MM.1S (cell line): ENCODE measurements at regions not wholly inside any gene's neighbourhood (a gene's known extent, or its start where the extent isn't known, plus 50 kb on each side); places are given as distances from the start of the nearest gene placed in this dataset.

ENCODE experiments used
- DNase-seq: peaks from one replicate; pipeline ENCODE4 v3.0.0-alpha.2; 2015
- H2AFZ ChIP-seq: fragments of 300-600 bp; sonication (generic); 2 replicates; pipeline ENCODE4 v1.6.0; 2016; ENCODE audit warnings: antibody characterized with exemption, low read length
- H3F3A ChIP-seq: fragments of 300-600 bp; sonication (generic); 2 replicates; pipeline ENCODE4 v1.6.1; 2016; ENCODE audit warnings: mild to moderate bottlenecking, antibody characterized with exemption, low read length, moderate library complexity, mixed read lengths; ENCODE audit not compliant: insufficient read depth
- H3K27ac ChIP-seq: fragments of 300-600 bp; sonication (generic); 2 replicates; pipeline ENCODE4 v1.5.1; 2016; ENCODE audit warnings: mild to moderate bottlenecking, low read length
- H3K27me3 ChIP-seq: fragments of 300-600 bp; sonication (generic); replicated peaks from 2 replicates; pipeline ENCODE4 v1.6.0; 2016; ENCODE audit warnings: low read length; ENCODE audit not compliant: insufficient read depth
- H3K36me3 ChIP-seq: fragments of 300-600 bp; sonication (generic); replicated peaks from 2 replicates; pipeline ENCODE4 v1.6.1; 2016; ENCODE audit warnings: mild to moderate bottlenecking, low read length, mixed read lengths; ENCODE audit not compliant: insufficient read depth
- H3K4me1 ChIP-seq: fragments of 300-600 bp; sonication (generic); 2 replicates; pipeline ENCODE4 v1.6.1; 2016; ENCODE audit warnings: low read length, mixed read lengths
- H3K4me2 ChIP-seq: fragments of 300-600 bp; sonication (generic); 2 replicates; pipeline ENCODE4 v1.6.0; 2016; ENCODE audit warnings: low read depth, low read length
- H3K4me3 ChIP-seq: fragments of 300-600 bp; sonication (generic); 2 replicates; pipeline ENCODE4 v1.5.1; 2016; ENCODE audit warnings: low read length, mixed read lengths
- H3K79me2 ChIP-seq: fragments of 300-600 bp; sonication (generic); 2 replicates; pipeline ENCODE4 v1.6.1; 2016; ENCODE audit warnings: mixed run types, low read length, mixed read lengths
- H3K9ac ChIP-seq: fragments of 300-600 bp; sonication (generic); 2 replicates; pipeline ENCODE4 v1.6.1; 2016; ENCODE audit warnings: low read length, mixed read lengths
- H3K9me2 ChIP-seq: fragments of 300-600 bp; sonication (generic); replicated peaks from 2 replicates; pipeline ENCODE4 v1.6.1; 2016; ENCODE audit warnings: mild to moderate bottlenecking, low read length, mixed read lengths; ENCODE audit not compliant: insufficient read depth
- H3K9me3 ChIP-seq: fragments of 300-600 bp; sonication (generic); replicated peaks from 2 replicates; pipeline ENCODE4 v1.6.1; 2016; ENCODE audit warnings: mild to moderate bottlenecking, low read length, mixed read lengths; ENCODE audit not compliant: insufficient read depth
- H4K20me1 ChIP-seq: fragments of 300-600 bp; sonication (generic); 2 replicates; pipeline ENCODE4 v1.6.1; 2016; ENCODE audit warnings: mild to moderate bottlenecking, low read length, moderate library complexity, mixed read lengths; ENCODE audit not compliant: insufficient read depth
- CTCF ChIP-seq: fragments of 300-600 bp; sonication (generic); IDR thresholded peaks from 2 replicates; pipeline ENCODE4 v1.5.1; 2016; ENCODE audit warnings: antibody characterized with exemption, low read length, mixed read lengths
- EZH2 ChIP-seq: fragments of 300-600 bp; sonication (generic); optimal IDR thresholded peaks from 2 replicates; pipeline ENCODE3; 2017; ENCODE audit warnings: low read depth, mild to moderate bottlenecking, antibody characterized with exemption, low read length, mixed read lengths
- EZH2phosphoT487 ChIP-seq: fragments of 300-600 bp; sonication (generic); IDR thresholded peaks from 2 replicates; pipeline ENCODE4 v1.6.1; 2018; ENCODE audit warnings: antibody characterized with exemption, low read length

GRCh38 chr3:4042070-4042469 lies 242.8 kb downstream of the LRRN1 start:
- DNase-seq = no peak
- Histone ChIP-seq H2AFZ (no peak overlapping the region), H4K20me1 (no peaks in the 10 kb centered on the region), H3K79me2 (no peaks in the 10 kb centered on the region), H3K4me1 (no peaks in the 10 kb centered on the region), H3K27me3 (no peaks in the 10 kb centered on the region), H3K9me2 (no peaks in the 10 kb centered on the region), H3K4me2 (no peak overlapping the region), H3K4me3 (no peak overlapping the region), H3K9ac (no peak overlapping the region), H3F3A (no peaks in the 10 kb centered on the region), H3K9me3 (no peaks in the 10 kb centered on the region), H3K36me3 (no peaks in the 10 kb centered on the region), H3K27ac (no peak overlapping the region)
- TF ChIP-seq CTCF = no peak
- no peak for TF ChIP-seq EZH2
- TF ChIP-seq EZH2phosphoT487 = no peak

GRCh38 chr3:4042869-4043268 lies 243.6 kb downstream of the LRRN1 start:
- Histone ChIP-seq H3K4me3 (no peak overlapping the region), H3K9me2 (no peaks in the 10 kb centered on the region), H3K36me3 (no peaks in the 10 kb centered on the region), H3K27me3 (no peaks in the 10 kb centered on the region), H3K4me1 (no peaks in the 10 kb centered on the region), H3K9me3 (no peaks in the 10 kb centered on the region), H3K9ac (no peak overlapping the region), H3K27ac (no peak overlapping the region), H3F3A (no peaks in the 10 kb centered on the region), H3K4me2 (no peak overlapping the region), H4K20me1 (no peaks in the 10 kb centered on the region), H3K79me2 (no peaks in the 10 kb centered on the region), H2AFZ (no peak overlapping the region)
- no peak for DNase-seq
- TF ChIP-seq EZH2phosphoT487 (no peak), EZH2 (no peak), CTCF (no peak)

- no peaks in the 10 kb centered on the region for H3K9me3 ChIP-seq
- no peak overlapping the region for H3K4me3 ChIP-seq
- no peaks in the 10 kb centered on the region for H3K27me3 ChIP-seq
- no peaks in the 10 kb centered on the region for H4K20me1 ChIP-seq
- H3K36me3 ChIP-seq = no peaks in the 10 kb centered on the region
- no peaks in the 10 kb centered on the region for H3F3A ChIP-seq
- H3K9me2 ChIP-seq = no peaks in the 10 kb centered on the region
- no peak overlapping the region for H3K27ac ChIP-seq
- no peaks in the 10 kb centered on the region for H3K4me1 ChIP-seq
- no peak for DNase-seq
- no peak overlapping the region for H2AFZ ChIP-seq
- H3K9ac ChIP-seq = no peak overlapping the region
- H3K79me2 ChIP-seq = no peaks in the 10 kb centered on the region
- TF ChIP-seq EZH2phosphoT487 (no peak), EZH2 (no peak)
- H3K4me2 ChIP-seq = no peak overlapping the region
These were observed 244.8 kb downstream of the LRRN1 start for GRCh38 chr3:4043867-4044575.

GRCh38 chr3:4044619-4045018 lies 245.4 kb downstream of the LRRN1 start:
- TF ChIP-seq EZH2phosphoT487 (no peak), CTCF (no peak), EZH2 (no peak)
- Histone ChIP-seq H3K4me3 (no peak overlapping the region), H3K4me1 (no peaks in the 10 kb centered on the region), H2AFZ (no peak overlapping the region), H3F3A (no peaks in the 10 kb centered on the region), H3K27me3 (no peaks in the 10 kb centered on the region), H3K36me3 (no peaks in the 10 kb centered on the region), H3K27ac (no peak overlapping the region), H4K20me1 (no peaks in the 10 kb centered on the region), H3K79me2 (no peaks in the 10 kb centered on the region), H3K9me2 (no peaks in the 10 kb centered on the region), H3K4me2 (no peak overlapping the region), H3K9ac (no peak overlapping the region), H3K9me3 (no peaks in the 10 kb centered on the region)
- no peak for DNase-seq
